WI38 (cell line): ENCODE measurements at regions not wholly inside any gene's neighbourhood (a gene's known extent, or its start where the extent isn't known, plus 50 kb on each side); places are given as distances from the start of the nearest gene placed in this dataset.

Experiments
- H3K4me3 ChIP-seq: 2 replicates; pipeline ENCODE4 v1.5.1; 2011; ENCODE audit warnings: low read depth, mild to moderate bottlenecking, control low read depth, low read length
- TF ChIP-seq, protein P1 (sequence below): IDR thresholded peaks from 2 replicates; pipeline ENCODE4 v1.5.1; 2012; ENCODE audit warnings: low read depth, mild to moderate bottlenecking, control low read depth, low read length

DNA sequence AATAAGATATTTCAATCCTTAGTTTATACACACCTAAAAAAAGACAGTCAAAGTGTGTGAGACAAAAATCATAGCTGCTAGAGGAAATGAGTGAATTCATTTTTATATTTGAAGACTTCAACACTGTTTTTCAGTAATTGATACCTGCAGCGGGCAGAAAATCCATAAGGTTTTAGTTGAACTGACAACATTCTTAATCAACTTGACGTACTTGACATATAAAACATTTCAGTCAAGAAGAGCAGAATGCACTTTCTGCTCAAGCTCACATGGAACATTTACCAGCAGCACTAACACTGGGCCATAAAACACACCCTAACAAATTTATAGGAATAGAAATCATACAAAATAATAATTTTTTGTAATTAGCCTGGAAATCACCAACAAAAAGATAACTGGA is 959.6 kb upstream of the SOX11 start:
- no peak overlapping the region for H3K4me3 ChIP-seq
- TF ChIP-seq, protein P1, sequence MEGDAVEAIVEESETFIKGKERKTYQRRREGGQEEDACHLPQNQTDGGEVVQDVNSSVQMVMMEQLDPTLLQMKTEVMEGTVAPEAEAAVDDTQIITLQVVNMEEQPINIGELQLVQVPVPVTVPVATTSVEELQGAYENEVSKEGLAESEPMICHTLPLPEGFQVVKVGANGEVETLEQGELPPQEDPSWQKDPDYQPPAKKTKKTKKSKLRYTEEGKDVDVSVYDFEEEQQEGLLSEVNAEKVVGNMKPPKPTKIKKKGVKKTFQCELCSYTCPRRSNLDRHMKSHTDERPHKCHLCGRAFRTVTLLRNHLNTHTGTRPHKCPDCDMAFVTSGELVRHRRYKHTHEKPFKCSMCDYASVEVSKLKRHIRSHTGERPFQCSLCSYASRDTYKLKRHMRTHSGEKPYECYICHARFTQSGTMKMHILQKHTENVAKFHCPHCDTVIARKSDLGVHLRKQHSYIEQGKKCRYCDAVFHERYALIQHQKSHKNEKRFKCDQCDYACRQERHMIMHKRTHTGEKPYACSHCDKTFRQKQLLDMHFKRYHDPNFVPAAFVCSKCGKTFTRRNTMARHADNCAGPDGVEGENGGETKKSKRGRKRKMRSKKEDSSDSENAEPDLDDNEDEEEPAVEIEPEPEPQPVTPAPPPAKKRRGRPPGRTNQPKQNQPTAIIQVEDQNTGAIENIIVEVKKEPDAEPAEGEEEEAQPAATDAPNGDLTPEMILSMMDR: no peak

DNA sequence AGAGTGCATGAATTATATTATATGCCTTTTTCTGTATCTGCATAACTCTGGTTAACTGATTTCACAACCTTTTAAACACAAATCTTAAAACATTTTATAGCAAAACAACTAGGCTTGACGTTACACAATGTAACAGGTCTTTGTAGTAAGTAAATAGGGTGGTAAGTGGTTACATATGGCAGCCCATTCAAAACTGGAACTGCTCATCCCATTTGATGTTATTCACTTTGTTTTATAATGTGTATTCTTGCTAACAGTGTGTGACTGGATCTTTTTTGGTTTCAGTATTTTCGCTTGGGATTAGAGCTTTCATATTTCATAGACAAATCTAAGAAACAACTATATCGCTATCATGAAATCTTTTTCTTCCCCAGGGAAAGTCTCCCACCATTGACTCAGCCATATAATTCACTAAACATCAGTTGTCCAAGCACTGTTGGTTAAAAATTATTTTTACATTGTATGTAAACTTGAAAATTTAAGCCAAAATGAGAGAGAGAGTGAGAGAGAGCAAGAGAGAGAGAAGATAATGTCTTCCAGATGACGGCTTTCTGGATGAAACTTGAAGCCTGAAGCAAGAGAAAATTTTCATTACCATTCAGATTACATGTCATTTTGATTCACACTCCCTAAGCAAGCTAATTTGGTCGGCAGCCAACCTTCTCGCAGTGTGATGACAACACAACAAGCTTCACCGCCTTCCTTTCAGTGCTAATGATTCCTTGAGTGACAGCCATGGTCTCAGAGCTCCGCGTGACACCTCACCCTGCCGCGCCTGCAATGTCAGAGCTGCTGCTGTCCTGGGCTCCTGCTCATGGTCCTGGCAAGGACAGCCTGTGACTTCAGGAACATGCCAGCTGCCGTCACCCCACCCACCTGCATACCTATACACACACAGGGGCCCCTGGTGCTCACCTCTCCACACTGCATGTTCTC is 946.9 kb upstream of the SOX11 start:
- H3K4me3 ChIP-seq: no peak overlapping the region
- TF ChIP-seq, protein P1: no peak

DNA sequence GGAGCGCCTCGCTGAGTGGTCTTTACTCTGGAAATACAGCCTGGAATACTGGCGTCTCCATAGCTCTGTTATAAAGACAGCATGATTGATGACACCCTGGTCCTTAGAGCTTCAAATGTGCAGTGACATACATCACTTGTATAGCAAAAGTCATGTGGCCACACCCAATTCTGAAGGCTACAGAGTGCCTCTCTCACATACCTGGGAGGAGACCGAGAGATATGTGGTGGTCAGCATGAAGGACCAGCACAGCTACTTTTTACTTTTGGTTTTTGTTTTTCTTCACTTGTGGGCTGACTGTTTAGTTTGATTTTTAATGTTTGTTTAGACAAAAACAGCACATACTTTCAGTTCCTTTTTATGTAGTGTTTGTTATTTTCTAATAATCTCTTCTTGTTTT is 938.5 kb upstream of the SOX11 start:
- no peak overlapping the region for H3K4me3 ChIP-seq
- TF ChIP-seq, protein P1: no peak

DNA sequence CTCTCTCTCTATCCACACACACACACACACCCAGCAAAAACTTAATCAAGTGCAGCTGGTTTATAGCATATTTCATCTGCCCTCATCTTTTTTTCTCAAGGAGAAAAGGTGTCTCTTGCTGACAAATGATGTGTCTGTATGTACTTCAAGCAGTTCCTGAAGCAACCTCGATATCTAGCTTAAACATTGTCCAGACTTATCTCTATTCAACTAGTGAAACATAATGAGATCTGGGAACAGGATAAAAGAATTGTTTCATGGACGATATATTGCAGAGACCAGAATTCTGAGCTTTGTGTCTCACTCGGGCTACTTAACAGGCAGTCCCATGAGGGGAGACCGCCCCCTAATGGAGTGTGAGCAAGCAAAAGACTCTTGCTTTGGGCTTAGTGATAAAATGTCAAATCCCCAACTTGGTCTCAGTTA is 929.2 kb upstream of the SOX11 start:
- TF ChIP-seq, protein P1: no peak
- no peak overlapping the region for H3K4me3 ChIP-seq

DNA sequence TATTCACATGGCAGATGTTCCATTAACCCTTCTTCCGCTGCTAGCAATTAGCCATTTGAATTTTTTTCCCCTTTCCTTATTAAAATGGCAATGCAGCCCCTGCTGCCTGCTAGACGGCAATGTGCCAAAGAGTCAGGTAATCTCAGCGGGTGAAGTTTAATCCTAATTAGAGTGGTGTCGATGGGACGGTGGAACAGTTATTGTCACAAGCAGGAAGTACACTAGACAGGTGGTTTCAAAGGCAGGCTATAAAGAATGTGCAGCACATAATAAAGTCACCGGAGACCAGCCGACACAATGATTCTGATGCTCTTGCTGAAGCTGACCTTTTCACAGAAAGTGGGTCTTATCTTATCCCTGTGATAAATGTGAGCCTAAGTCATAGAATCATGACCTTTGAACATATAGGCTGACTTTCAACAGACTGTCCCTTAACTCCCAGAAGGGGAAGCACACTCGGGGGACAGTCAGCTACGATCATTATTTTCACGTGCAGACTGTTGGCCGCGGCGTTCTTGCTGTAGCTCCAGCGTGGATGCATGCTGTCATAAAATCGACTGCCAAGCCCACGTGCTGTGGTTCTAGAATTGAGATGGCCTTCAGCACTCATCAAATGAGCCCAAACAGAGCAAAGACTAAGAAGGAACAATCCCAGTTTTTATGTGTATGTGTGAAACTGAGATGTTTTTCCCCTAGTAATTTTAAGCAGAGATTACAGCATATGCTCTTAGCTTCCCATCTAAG is 926.2 kb upstream of the SOX11 start:
- no peak overlapping the region for H3K4me3 ChIP-seq
- TF ChIP-seq, protein P1: no peak

DNA sequence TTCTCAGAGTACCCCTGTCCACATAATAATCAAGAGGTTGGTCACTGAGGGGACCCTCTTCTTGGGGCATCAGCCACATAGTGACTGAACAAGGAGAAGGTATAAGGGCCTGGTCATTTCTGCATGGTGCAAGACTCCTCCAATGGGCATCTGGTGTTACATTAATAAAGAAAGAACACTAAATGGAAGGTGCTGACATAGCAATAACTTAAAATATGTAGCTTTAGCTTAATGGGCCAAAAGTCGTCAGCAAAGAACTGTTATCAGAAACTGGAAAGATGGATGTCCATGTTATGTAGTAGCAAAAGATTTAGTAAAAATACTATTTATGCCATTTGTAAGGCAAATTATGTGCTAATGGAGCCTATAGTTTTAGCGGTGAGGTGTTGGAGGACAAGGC is 916.5 kb upstream of the SOX11 start:
- TF ChIP-seq, protein P1: no peak
- H3K4me3 ChIP-seq: no peak overlapping the region

DNA sequence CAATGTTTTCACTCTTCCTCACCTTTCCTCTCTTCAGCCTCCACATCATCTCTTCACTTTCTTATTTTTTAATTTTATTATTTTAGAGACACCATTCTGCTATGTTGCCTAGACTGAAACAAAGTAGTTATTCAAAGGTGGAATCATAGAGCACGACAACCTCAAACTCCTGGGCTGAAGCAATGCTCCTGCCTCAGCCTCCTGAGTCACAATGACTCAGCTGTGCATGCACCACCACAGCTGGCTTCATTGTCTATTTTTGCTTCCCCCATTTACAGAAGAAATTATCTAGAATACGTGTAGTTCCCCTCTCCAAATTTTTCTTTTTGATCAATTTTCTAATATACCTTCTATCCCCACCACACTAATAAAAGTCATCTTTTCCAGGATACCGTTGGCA is 911.5 kb upstream of the SOX11 start:
- no peak overlapping the region for H3K4me3 ChIP-seq
- TF ChIP-seq, protein P1: no peak
